K562 (cell line): ENCODE measurements at regions not wholly inside any gene's neighbourhood (a gene's known extent, or its start where the extent isn't known, plus 50 kb on each side); places are given as distances from the start of the nearest gene placed in this dataset.

Source experiments
- ATAC-seq: fragments of 200-7000 bp; cut with Tn5 transposase; 3 replicates; pipeline ENCODE4 v1.9.1; 2020; ENCODE audit warnings: moderate library complexity
- BruUV-seq: library from RNA; stranded (reverse); fragments of 400-500 nt; replicated peaks from 2 replicates; lab custom pipeline; 2021; lab: Mats Ljungman, UMichigan
- CTCF ChIA-PET: fragments of 300-600 bp; formaldehyde crosslinking; extraction: SDS; loops from one replicate; lab custom pipeline; 2021; ENCODE audit warnings: low intra/inter-chr PET ratio; lab: Yijun Ruan, JAX
- POLR2A ChIA-PET: fragments of 300-600, 350-650 bp; sonication (Branson Sonifier 250); formaldehyde crosslinking; extraction: SDS; loops from one replicate; lab custom pipeline; 2021; ENCODE audit warnings: antibody characterized with exemption, inconsistent platforms; lab: Yijun Ruan, JAX
- DNase-seq, 4 experiments: peaks; one replicate each; pipeline versions ENCODE4 v3.0.0 to v3.0.0-alpha.2; 2011 to 2018; ENCODE audit warnings: low spot score in 3 of 4, mixed read lengths in 3 of 4; ENCODE audit errors: extremely low read depth in 1 of 4
- FAIRE-seq: peaks from 2 replicates; lab custom pipeline; 2011; peaks lifted over from hg19 to GRCh38; lab: Jason Lieb, UNC
- H2AFZ ChIP-seq: 2 replicates; pipeline ENCODE4 v1.6.0; 2011; ENCODE audit warnings: low read depth, low read length, control low read depth, inconsistent platforms
- H3K27ac ChIP-seq: fragments of 200-600 bp; 3 replicates; pipeline ENCODE4 v1.8.0; 2011; ENCODE audit warnings: low read depth, mild to moderate bottlenecking, control low read depth, inconsistent platforms, low read length, moderate library complexity, mixed read lengths; ENCODE audit errors: extremely low read depth
- H3K27me3 ChIP-seq, 2 experiments: fragments of 300-600 bp in 1 of 2; 2 replicates in 1 of 2; 3 replicates in 1 of 2; pipeline versions ENCODE4 v1.6.0 to v1.8.0; 2011; ENCODE audit warnings: inconsistent platforms in 2 of 2, low read length in 2 of 2, mild to moderate bottlenecking in 1 of 2, mixed read lengths in 1 of 2, moderate library complexity in 1 of 2; ENCODE audit not compliant: control insufficient read depth in 2 of 2, insufficient read depth in 2 of 2
- H3K36me3 ChIP-seq: fragments of 300-600 bp; 3 replicates; pipeline ENCODE4 v1.8.0; 2011; ENCODE audit warnings: mild to moderate bottlenecking, low read length, inconsistent platforms; ENCODE audit not compliant: control insufficient read depth, insufficient read depth
- H3K4me1 ChIP-seq, 2 experiments: fragments of 200-600 bp in 1 of 2; replicated peaks in 1 of 2; 2 replicates in 1 of 2; 3 replicates in 1 of 2; pipeline versions ENCODE4 v1.5.1 to v1.8.0; 2011; ENCODE audit warnings: inconsistent platforms in 2 of 2, low read length in 2 of 2, mild to moderate bottlenecking in 1 of 2, mixed read lengths in 1 of 2, moderate library complexity in 1 of 2; ENCODE audit not compliant: control insufficient read depth in 2 of 2, insufficient read depth in 2 of 2
- H3K4me2 ChIP-seq: 2 replicates; pipeline ENCODE4 v1.6.1; 2011; ENCODE audit warnings: low read length, control low read depth, inconsistent platforms, mixed read lengths; ENCODE audit not compliant: insufficient read depth
- H3K4me3 ChIP-seq: fragments of 200-600 bp; sonication (generic), shearing (Covaris generic); 2 replicates; pipeline ENCODE4 v1.5.1; 2016; ENCODE audit warnings: control low read depth, inconsistent platforms
- H3K79me2 ChIP-seq: fragments of 200-600 bp; 3 replicates; pipeline ENCODE4 v1.8.0; 2011; ENCODE audit warnings: low read length, inconsistent platforms; ENCODE audit not compliant: control insufficient read depth, insufficient read depth
- H3K9ac ChIP-seq, 2 experiments: 2 replicates each; pipeline versions ENCODE4 v1.6.0 to v1.6.1; 2011; ENCODE audit warnings: low read depth in 2 of 2, low read length in 2 of 2, control low read depth in 1 of 2, inconsistent platforms in 1 of 2, mild to moderate bottlenecking in 1 of 2, mixed read lengths in 1 of 2; ENCODE audit not compliant: insufficient read depth in 1 of 2
- H3K9me1 ChIP-seq: one replicate; pipeline ENCODE4 v1.6.0; 2011; ENCODE audit warnings: inconsistent platforms, mild to moderate bottlenecking, low read length, moderate library complexity; ENCODE audit not compliant: control insufficient read depth, insufficient read depth
- H3K9me3 ChIP-seq: replicated peaks from 2 replicates; pipeline ENCODE4 v1.5.1; 2011; ENCODE audit warnings: low read depth, low read length, inconsistent platforms; ENCODE audit not compliant: control insufficient read depth, insufficient read depth
- H4K20me1 ChIP-seq: replicated peaks from 2 replicates; pipeline ENCODE4 v1.6.1; 2011; ENCODE audit warnings: low read length, inconsistent platforms, mixed read lengths; ENCODE audit not compliant: control insufficient read depth, insufficient read depth
- HOXB6 ChIP-seq: fragments of 250-450 bp; sonication (Bioruptor Pico); IDR thresholded peaks from 2 replicates; pipeline ENCODE4 v1.5.1; 2022; ENCODE audit warnings: mild to moderate bottlenecking, borderline replicate concordance
- IRF2 ChIP-seq: sonication (generic); formaldehyde crosslinking; IDR thresholded peaks from 2 replicates; pipeline ENCODE4 v1.8.1; 2022; ENCODE audit warnings: mild to moderate bottlenecking, missing genetic modification reagents
- KAT8 ChIP-seq: fragments of 450-650 bp; IDR thresholded peaks from 2 replicates; pipeline ENCODE4 v1.6.1; 2016; ENCODE audit warnings: low read depth, mild to moderate bottlenecking
- KLF13 ChIP-seq: fragments of 450-650 bp; IDR thresholded peaks from 2 replicates; pipeline ENCODE4 v1.6.1; 2016; ENCODE audit warnings: missing genetic modification characterization, low read depth, mild to moderate bottlenecking, missing compliant biosample characterization, moderate library complexity, borderline replicate concordance
- MBD2 ChIP-seq: sonication (generic); IDR thresholded peaks from 2 replicates; pipeline ENCODE4 v1.6.1; 2016; ENCODE audit warnings: low read depth, borderline replicate concordance
- SMARCB1 ChIP-seq: IDR thresholded peaks from 2 replicates; pipeline ENCODE4 v1.6.1; 2011; ENCODE audit warnings: improper control_type of control experiment, low read depth; ENCODE audit not compliant: insufficient read length
- SPI1 ChIP-seq: IDR thresholded peaks from 2 replicates; pipeline ENCODE4 v1.6.1; 2011; ENCODE audit warnings: low read depth, low read length, control low read depth, borderline replicate concordance
- SRF ChIP-seq, 2 experiments: fragments of 250-450, 450-650 bp in 1 of 2; sonication (Bioruptor Pico) in 1 of 2; sonication (generic) in 1 of 2; formaldehyde crosslinking; IDR thresholded peaks; 2 replicates each; pipeline versions ENCODE4 v1.5.0 to v1.5.1; 2020 to 2022; ENCODE audit warnings: mild to moderate bottlenecking in 1 of 2, missing genetic modification reagents in 1 of 2
- TEAD4 ChIP-seq, 2 experiments: sonication (generic) in 1 of 2; formaldehyde crosslinking in 1 of 2; IDR thresholded peaks; 2 replicates each; pipeline versions ENCODE4 v1.6.1 to v1.8.0; 2012 to 2022; ENCODE audit warnings: borderline replicate concordance in 1 of 2, inconsistent platforms in 1 of 2, low read length in 1 of 2, mild to moderate bottlenecking in 1 of 2, missing genetic modification reagents in 1 of 2
- U2AF2 ChIP-seq: fragments of 200-400 bp; formaldehyde crosslinking; optimal IDR thresholded peaks from 2 replicates; pipeline ENCODE3; 2017; ENCODE audit warnings: low read depth, mild to moderate bottlenecking, low read length
- ZNF263 ChIP-seq: sonication (generic); formaldehyde crosslinking; IDR thresholded peaks from 2 replicates; pipeline ENCODE4 v1.8.0; 2022; ENCODE audit warnings: mild to moderate bottlenecking, missing genetic modification reagents, borderline replicate concordance
- ZNF695 ChIP-seq: fragments of 450-650 bp; formaldehyde crosslinking; IDR thresholded peaks from 2 replicates; pipeline ENCODE4 v1.4.0; 2020; ENCODE audit warnings: mild to moderate bottlenecking, moderate library complexity
- ZNF780A ChIP-seq: fragments of 250-450 bp; sonication (Bioruptor Pico); IDR thresholded peaks from 2 replicates; pipeline ENCODE4 v1.5.0; 2021; ENCODE audit warnings: mild to moderate bottlenecking
- WGBS: fragments of 100-300 bp; shearing (Covaris generic); methylation state at CpG from one replicate; pipeline ENCODE4 v1.1.6; 2016; ENCODE audit warnings: low coverage, mixed read lengths; ENCODE audit not compliant: insufficient coverage; ENCODE audit errors: missing lambda C conversion rate; 5-methylcytosine and 5-hydroxymethylcytosine counted together
- in situ Hi-C: fragments of 300-500 bp; cut with MboI; formaldehyde crosslinking; loops from 4 replicates; pipeline ENCODE4 v1.15.0; 2018; ENCODE audit warnings: inconsistent platforms, mixed read lengths
- intact Hi-C: fragments of 100-400 bp; cut with micrococcal nuclease; formaldehyde crosslinking; loops from 2 replicates; pipeline ENCODE4 v1.14.2; 2022
- TF ChIP-seq, protein P1 (sequence below): sonication (generic); formaldehyde crosslinking; IDR thresholded peaks from 2 replicates; pipeline ENCODE4 v1.8.0; 2023; ENCODE audit warnings: missing genetic modification reagents, mild to moderate bottlenecking, borderline replicate concordance
- TF ChIP-seq, protein P2 (sequence below): IDR thresholded peaks from 2 replicates; pipeline ENCODE4 v1.6.1; 2012; ENCODE audit warnings: low read depth, low read length, improper control_type of control experiment, borderline replicate concordance

DNA sequence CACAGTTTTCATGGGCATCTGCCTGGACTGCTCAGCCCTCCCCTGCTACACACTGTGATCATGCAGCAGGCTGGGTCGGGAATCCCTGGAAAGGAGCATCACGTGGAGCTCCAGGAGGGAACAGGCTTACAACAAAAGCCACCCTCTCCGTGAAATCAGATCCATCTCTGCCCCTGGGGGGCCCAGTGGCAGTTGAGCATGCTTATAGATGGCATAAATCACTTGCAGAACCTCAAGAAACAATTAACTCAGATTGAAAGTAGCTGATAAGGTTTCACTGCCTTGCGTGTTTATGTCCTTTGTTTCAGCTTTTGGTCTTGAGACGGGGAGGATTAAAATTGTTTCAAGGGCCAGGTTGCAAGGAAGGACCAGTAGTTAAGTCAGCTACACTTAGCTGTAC is 354.8 kb upstream of the MEIS1 start (continued):
- no peak for TF ChIP-seq HOXB6 (CRISPR knock-in tag)
- TF ChIP-seq, all 486 proteins: peak for 0

DNA sequence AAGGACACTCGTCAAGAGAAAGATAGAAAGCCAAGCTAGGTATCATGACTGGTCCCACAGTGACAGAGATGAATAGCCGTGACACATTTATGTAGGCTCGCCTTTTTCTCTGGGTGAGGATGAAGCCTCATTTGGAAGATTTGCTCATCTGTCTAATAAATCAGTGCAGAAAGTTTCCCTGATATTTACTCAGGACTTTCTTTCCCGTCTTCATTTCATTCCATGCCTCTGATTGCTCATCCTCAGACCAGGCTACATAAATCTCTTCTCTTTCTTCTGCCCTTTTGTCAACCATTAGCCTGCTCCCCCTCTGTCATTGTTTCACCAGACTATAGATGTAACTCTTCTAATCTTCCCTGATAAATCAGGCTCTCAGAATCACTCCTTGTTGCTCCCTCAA is 361.8 kb upstream of the MEIS1 start:
- intact Hi-C loops = no loop called here
- POLR2A ChIA-PET = no interaction called here
- H3K9me1 ChIP-seq = no peaks in the 10 kb centered on the region
- H3K36me3 ChIP-seq = no peaks in the 10 kb centered on the region
- no peak for DNase-seq
- H2AFZ ChIP-seq = no peak overlapping the region
- no peaks in the 10 kb centered on the region for H3K4me1 ChIP-seq
- H3K9me3 ChIP-seq = no peaks in the 10 kb centered on the region
- H4K20me1 ChIP-seq = no peaks in the 10 kb centered on the region
- no peaks in the 10 kb centered on the region for H3K79me2 ChIP-seq
- peaks cover 0 to 19% of the 10 kb centered on the region in 2 experiments; a peak in 2 of 5 replicates for H3K27me3 ChIP-seq
- CTCF ChIA-PET = no interaction called here
- no peak overlapping the region for H3K4me3 ChIP-seq
- in situ Hi-C loops = no loop called here
- H3K9ac ChIP-seq = no peak overlapping the region
- no peak for ATAC-seq
- FAIRE-seq = no peak
- no peak overlapping the region for H3K4me2 ChIP-seq
- BruUV-seq = no TSS peak
- 0% methylated on average over 4 of the region's 4 CpGs for WGBS
- H3K27ac ChIP-seq = no peak overlapping the region
- TF ChIP-seq SPI1 (no peak), SMARCB1 (no peak), MBD2 (no peak), U2AF2 (no peak), ZNF780A (CRISPR knock-in tag) (no peak), KAT8 (no peak), ZNF263 (no peak), KLF13 (tag) (no peak), TEAD4 (IDR thresholded peaks at IDR 0.05; ENCODE audit: low read length) (no peak), TEAD4 (CRISPR knock-in tag; IDR thresholded peaks at IDR 0.05; ENCODE audit: borderline replicate concordance) (no peak), ZNF695 (CRISPR knock-in tag) (no peak), SRF (CRISPR knock-in tag; IDR thresholded peaks at IDR 0.05) (no peak), IRF2 (CRISPR knock-in tag) (no peak)
- TF ChIP-seq, protein P1, sequence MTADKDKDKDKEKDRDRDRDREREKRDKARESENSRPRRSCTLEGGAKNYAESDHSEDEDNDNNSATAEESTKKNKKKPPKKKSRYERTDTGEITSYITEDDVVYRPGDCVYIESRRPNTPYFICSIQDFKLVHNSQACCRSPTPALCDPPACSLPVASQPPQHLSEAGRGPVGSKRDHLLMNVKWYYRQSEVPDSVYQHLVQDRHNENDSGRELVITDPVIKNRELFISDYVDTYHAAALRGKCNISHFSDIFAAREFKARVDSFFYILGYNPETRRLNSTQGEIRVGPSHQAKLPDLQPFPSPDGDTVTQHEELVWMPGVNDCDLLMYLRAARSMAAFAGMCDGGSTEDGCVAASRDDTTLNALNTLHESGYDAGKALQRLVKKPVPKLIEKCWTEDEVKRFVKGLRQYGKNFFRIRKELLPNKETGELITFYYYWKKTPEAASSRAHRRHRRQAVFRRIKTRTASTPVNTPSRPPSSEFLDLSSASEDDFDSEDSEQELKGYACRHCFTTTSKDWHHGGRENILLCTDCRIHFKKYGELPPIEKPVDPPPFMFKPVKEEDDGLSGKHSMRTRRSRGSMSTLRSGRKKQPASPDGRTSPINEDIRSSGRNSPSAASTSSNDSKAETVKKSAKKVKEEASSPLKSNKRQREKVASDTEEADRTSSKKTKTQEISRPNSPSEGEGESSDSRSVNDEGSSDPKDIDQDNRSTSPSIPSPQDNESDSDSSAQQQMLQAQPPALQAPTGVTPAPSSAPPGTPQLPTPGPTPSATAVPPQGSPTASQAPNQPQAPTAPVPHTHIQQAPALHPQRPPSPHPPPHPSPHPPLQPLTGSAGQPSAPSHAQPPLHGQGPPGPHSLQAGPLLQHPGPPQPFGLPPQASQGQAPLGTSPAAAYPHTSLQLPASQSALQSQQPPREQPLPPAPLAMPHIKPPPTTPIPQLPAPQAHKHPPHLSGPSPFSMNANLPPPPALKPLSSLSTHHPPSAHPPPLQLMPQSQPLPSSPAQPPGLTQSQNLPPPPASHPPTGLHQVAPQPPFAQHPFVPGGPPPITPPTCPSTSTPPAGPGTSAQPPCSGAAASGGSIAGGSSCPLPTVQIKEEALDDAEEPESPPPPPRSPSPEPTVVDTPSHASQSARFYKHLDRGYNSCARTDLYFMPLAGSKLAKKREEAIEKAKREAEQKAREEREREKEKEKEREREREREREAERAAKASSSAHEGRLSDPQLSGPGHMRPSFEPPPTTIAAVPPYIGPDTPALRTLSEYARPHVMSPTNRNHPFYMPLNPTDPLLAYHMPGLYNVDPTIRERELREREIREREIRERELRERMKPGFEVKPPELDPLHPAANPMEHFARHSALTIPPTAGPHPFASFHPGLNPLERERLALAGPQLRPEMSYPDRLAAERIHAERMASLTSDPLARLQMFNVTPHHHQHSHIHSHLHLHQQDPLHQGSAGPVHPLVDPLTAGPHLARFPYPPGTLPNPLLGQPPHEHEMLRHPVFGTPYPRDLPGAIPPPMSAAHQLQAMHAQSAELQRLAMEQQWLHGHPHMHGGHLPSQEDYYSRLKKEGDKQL (CRISPR knock-in tag) = no peak
- TF ChIP-seq, protein P2, sequence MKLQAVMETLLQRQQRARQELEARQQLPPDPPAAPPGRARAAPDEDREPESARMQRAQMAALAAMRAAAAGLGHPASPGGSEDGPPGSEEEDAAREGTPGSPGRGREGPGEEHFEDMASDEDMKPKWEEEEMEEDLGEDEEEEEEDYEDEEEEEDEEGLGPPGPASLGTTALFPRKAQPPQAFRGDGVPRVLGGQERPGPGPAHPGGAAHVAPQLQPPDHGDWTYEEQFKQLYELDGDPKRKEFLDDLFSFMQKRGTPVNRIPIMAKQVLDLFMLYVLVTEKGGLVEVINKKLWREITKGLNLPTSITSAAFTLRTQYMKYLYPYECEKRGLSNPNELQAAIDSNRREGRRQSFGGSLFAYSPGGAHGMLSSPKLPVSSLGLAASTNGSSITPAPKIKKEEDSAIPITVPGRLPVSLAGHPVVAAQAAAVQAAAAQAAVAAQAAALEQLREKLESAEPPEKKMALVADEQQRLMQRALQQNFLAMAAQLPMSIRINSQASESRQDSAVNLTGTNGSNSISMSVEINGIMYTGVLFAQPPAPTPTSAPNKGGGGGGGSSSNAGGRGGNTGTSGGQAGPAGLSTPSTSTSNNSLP = no peak
